IMR-90 (cell line): ENCODE measurements at regions not wholly inside any gene's neighbourhood (a gene's known extent, or its start where the extent isn't known, plus 50 kb on each side); places are given as distances from the start of the nearest gene placed in this dataset.

Experiments
- ATAC-seq: fragments of 200-7000 bp; cut with Tn5 transposase; 2 replicates; pipeline ENCODE4 v1.9.1; 2020; ENCODE audit warnings: low read depth, mild to moderate bottlenecking, moderate library complexity
- BruUV-seq: library from RNA; stranded (reverse); fragments of 400-500 nt; replicated peaks from 2 replicates; lab custom pipeline; 2021; lab: Mats Ljungman, UMichigan
- CTCF ChIA-PET: fragments of 300-600 bp; formaldehyde crosslinking; extraction: SDS; loops from one replicate; lab custom pipeline; 2021; ENCODE audit warnings: antibody characterized with exemption; lab: Yijun Ruan, JAX
- POLR2A ChIA-PET: fragments of 300-600 bp; sonication (Branson Sonifier 250); formaldehyde crosslinking; loops from one replicate; lab custom pipeline; 2022; ENCODE audit warnings: antibody characterized with exemption; ENCODE audit not compliant: unreplicated experiment; lab: Charles Lee
- DNase-seq: peaks from one replicate; pipeline ENCODE4 v3.0.0; 2013
- H2AFZ ChIP-seq: replicated peaks from 2 replicates; pipeline ENCODE3; 2013; ENCODE audit warnings: low read length, mild to moderate bottlenecking; ENCODE audit not compliant: poor library complexity
- H2AK5ac ChIP-seq: 2 replicates; pipeline ENCODE4 v1.6.1; 2013; ENCODE audit warnings: low read depth, low read length, inconsistent platforms
- H2AK9ac ChIP-seq: replicated peaks from 2 replicates; pipeline ENCODE3; 2013; ENCODE audit warnings: mild to moderate bottlenecking, low read depth, low read length, moderate library complexity; ENCODE audit not compliant: poor library complexity
- H2BK120ac ChIP-seq: 2 replicates; pipeline ENCODE4 v1.6.1; 2013; ENCODE audit warnings: low read depth, low read length, inconsistent platforms
- H2BK15ac ChIP-seq: 3 replicates; pipeline ENCODE4 v1.6.1; 2013; ENCODE audit warnings: low read depth, low read length, inconsistent platforms
- H2BK20ac ChIP-seq: 2 replicates; pipeline ENCODE4 v1.6.1; 2013; ENCODE audit warnings: low read depth, mild to moderate bottlenecking, inconsistent platforms, low read length, moderate library complexity
- H2BK5ac ChIP-seq: 2 replicates; pipeline ENCODE4 v1.6.1; 2013; ENCODE audit warnings: mild to moderate bottlenecking, low read depth, low read length, inconsistent platforms; ENCODE audit not compliant: poor library complexity, severe bottlenecking
- H3K14ac ChIP-seq: replicated peaks from 2 replicates; pipeline ENCODE4 v1.6.1; 2013; ENCODE audit warnings: low read depth, low read length, inconsistent platforms
- H3K18ac ChIP-seq: 2 replicates; pipeline ENCODE4 v1.6.1; 2013; ENCODE audit warnings: low read depth, low read length, control low read depth
- H3K23ac ChIP-seq: 2 replicates; pipeline ENCODE4 v1.6.1; 2013; ENCODE audit warnings: low read depth, low read length, inconsistent platforms
- H3K27ac ChIP-seq: 2 replicates; pipeline ENCODE4 v1.5.1; 2013; ENCODE audit warnings: mild to moderate bottlenecking, control low read depth, low read length; ENCODE audit not compliant: insufficient read depth
- H3K27me3 ChIP-seq: 2 replicates; pipeline ENCODE4 v1.6.1; 2013; ENCODE audit warnings: low read length; ENCODE audit not compliant: control insufficient read depth, insufficient read depth
- H3K36me3 ChIP-seq: 2 replicates; pipeline ENCODE4 v1.6.1; 2013; ENCODE audit warnings: low read length, mixed read lengths; ENCODE audit not compliant: control insufficient read depth, insufficient read depth
- H3K4ac ChIP-seq: 2 replicates; pipeline ENCODE4 v1.6.1; 2013; ENCODE audit warnings: low read depth, low read length, inconsistent platforms
- H3K4me1 ChIP-seq: 2 replicates; pipeline ENCODE4 v1.6.1; 2013; ENCODE audit warnings: low read length, mixed read lengths; ENCODE audit not compliant: control insufficient read depth, insufficient read depth
- H3K4me2 ChIP-seq: 2 replicates; pipeline ENCODE4 v1.6.1; 2013; ENCODE audit warnings: low read depth, mild to moderate bottlenecking, control low read depth, low read length, moderate library complexity
- H3K4me3 ChIP-seq: 2 replicates; pipeline ENCODE4 v1.5.1; 2013; ENCODE audit warnings: low read depth, mild to moderate bottlenecking, control low read depth, low read length, moderate library complexity; ENCODE audit not compliant: insufficient read depth
- H3K56ac ChIP-seq: 2 replicates; pipeline ENCODE4 v1.6.1; 2013; ENCODE audit warnings: low read length, inconsistent platforms; ENCODE audit not compliant: insufficient read depth; ENCODE audit errors: extremely low read depth
- H3K79me1 ChIP-seq, 2 experiments: 2 replicates each; pipeline ENCODE4 v1.6.1; 2013; ENCODE audit warnings: low read length in 2 of 2, inconsistent platforms in 1 of 2, low read depth in 1 of 2
- H3K9ac ChIP-seq: 2 replicates; pipeline ENCODE4 v1.6.1; 2013; ENCODE audit warnings: low read depth, low read length, control low read depth
- H3K9me1 ChIP-seq: 2 replicates; pipeline ENCODE4 v1.6.1; 2013; ENCODE audit warnings: low read length, inconsistent platforms; ENCODE audit not compliant: insufficient read depth
- H3K9me3 ChIP-seq: 2 replicates; pipeline ENCODE4 v1.6.1; 2013; ENCODE audit warnings: low read length; ENCODE audit not compliant: control insufficient read depth, insufficient read depth
- H4K20me1 ChIP-seq: 2 replicates; pipeline ENCODE4 v1.6.1; 2013; ENCODE audit warnings: low read length, inconsistent platforms; ENCODE audit not compliant: insufficient read depth
- H4K5ac ChIP-seq: 2 replicates; pipeline ENCODE4 v1.6.1; 2013; ENCODE audit warnings: mild to moderate bottlenecking, low read depth, low read length, control low read depth
- H4K8ac ChIP-seq, 2 experiments: 2 replicates each; pipeline ENCODE4 v1.6.1; 2013; ENCODE audit warnings: low read depth in 2 of 2, low read length in 2 of 2, control low read depth in 1 of 2, inconsistent platforms in 1 of 2
- H4K91ac ChIP-seq: 2 replicates; pipeline ENCODE4 v1.6.1; 2013; ENCODE audit warnings: low read depth, low read length, inconsistent platforms; ENCODE audit not compliant: insufficient read depth
- BHLHE40 ChIP-seq: fragments of 150-350 bp; IDR thresholded peaks from 2 replicates; pipeline ENCODE4 v1.6.1; 2016; ENCODE audit warnings: mild to moderate bottlenecking, low read depth, low read length
- CEBPB ChIP-seq: IDR thresholded peaks from 2 replicates; pipeline ENCODE4 v1.6.1; 2012; ENCODE audit warnings: low read depth, low read length, improper control_type of control experiment
- CHD1 ChIP-seq: IDR thresholded peaks from 2 replicates; pipeline ENCODE4 v1.6.1; 2012; ENCODE audit warnings: low read depth, low read length, improper control_type of control experiment
- CTCF ChIP-seq: conservative IDR thresholded peaks from 2 replicates; pipeline ENCODE4 v1.5.1; 2012; ENCODE audit warnings: mild to moderate bottlenecking, low read depth, low read length, improper control_type of control experiment
- ELK1 ChIP-seq: fragments of 150-350 bp; IDR thresholded peaks from 2 replicates; pipeline ENCODE4 v1.6.1; 2016; ENCODE audit warnings: low read depth, mild to moderate bottlenecking, low read length, moderate library complexity, borderline replicate concordance
- FOS ChIP-seq: fragments of 150-350 bp; IDR thresholded peaks from 2 replicates; pipeline ENCODE4 v1.6.1; 2016; ENCODE audit warnings: low read depth, low read length
- MAFK ChIP-seq: IDR thresholded peaks from 2 replicates; pipeline ENCODE4 v1.6.1; 2012; ENCODE audit warnings: low read depth, low read length, improper control_type of control experiment
- MAZ ChIP-seq: IDR thresholded peaks from 2 replicates; pipeline ENCODE4 v1.6.1; 2012; ENCODE audit warnings: low read depth, mild to moderate bottlenecking, low read length, improper control_type of control experiment, moderate library complexity, borderline replicate concordance
- MXI1 ChIP-seq: IDR thresholded peaks from 2 replicates; pipeline ENCODE4 v1.6.1; 2012; ENCODE audit warnings: low read depth, mild to moderate bottlenecking, low read length, moderate library complexity, borderline replicate concordance
- NFE2L2 ChIP-seq: fragments of 150-350 bp; IDR thresholded peaks from 2 replicates; pipeline ENCODE4 v1.6.1; 2016; ENCODE audit warnings: low read depth, mild to moderate bottlenecking, low read length
- POLR2A ChIP-seq: IDR thresholded peaks from 2 replicates; pipeline ENCODE4 v1.6.1; 2012; ENCODE audit warnings: mild to moderate bottlenecking, low read depth, low read length
- RAD21 ChIP-seq: IDR thresholded peaks from 2 replicates; pipeline ENCODE4 v1.6.1; 2012; ENCODE audit warnings: low read length, improper control_type of control experiment
- RCOR1 ChIP-seq: IDR thresholded peaks from 2 replicates; pipeline ENCODE4 v1.6.1; 2012; ENCODE audit warnings: mild to moderate bottlenecking, low read length, improper control_type of control experiment; ENCODE audit not compliant: insufficient replicate concordance
- RFX5 ChIP-seq: IDR thresholded peaks from 2 replicates; pipeline ENCODE4 v1.8.0; 2012; ENCODE audit warnings: low read depth, mild to moderate bottlenecking, low read length, moderate library complexity
- SMC3 ChIP-seq: fragments of 150-350 bp; IDR thresholded peaks from 2 replicates; pipeline ENCODE4 v1.6.1; 2016; ENCODE audit warnings: low read depth, mild to moderate bottlenecking, antibody characterized with exemption, low read length, moderate library complexity
- USF2 ChIP-seq: fragments of 150-350 bp; IDR thresholded peaks from 2 replicates; pipeline ENCODE4 v1.6.1; 2017; ENCODE audit warnings: mild to moderate bottlenecking, antibody characterized with exemption, low read length, low read depth
- WGBS, 2 experiments: methylation state at CpG; one replicate each; pipeline versions ENCODE4 v1.1.5 to v1.1.7; 2013; ENCODE audit warnings: missing lambda C conversion rate in 2 of 2; ENCODE audit not compliant: insufficient read length in 1 of 2; ENCODE audit errors: extremely low coverage in 2 of 2; 5-methylcytosine and 5-hydroxymethylcytosine counted together
- dilution Hi-C: fragments of 300-500 bp; cut with HindIII; formaldehyde crosslinking; loops from one replicate; pipeline ENCODE4 v1.14.3; 2018; ENCODE audit warnings: low sequenced_read_pairs; ENCODE audit not compliant: unreplicated experiment
- in situ Hi-C: fragments of 300-500 bp; cut with MboI; formaldehyde crosslinking; loops from 3 replicates; pipeline ENCODE4 v1.14.3; 2019; ENCODE audit warnings: low sequenced_read_pairs, inconsistent platforms, mixed read lengths
- intact Hi-C: fragments of 100-400 bp; cut with micrococcal nuclease; formaldehyde crosslinking; loops from 2 replicates; pipeline ENCODE4 v1.10.0; 2022

GRCh38 chr14:89675590-89675989, 258.6 kb upstream of the FOXN3 start:
- Histone ChIP-seq H3K14ac (no peak overlapping the region), H4K91ac (no peak overlapping the region), H2AK5ac (no peak overlapping the region), H2BK5ac (no peak overlapping the region), H3K23ac (no peak overlapping the region), H2BK15ac (no peak overlapping the region), H2BK120ac (no peak overlapping the region), H3K27ac (no peak overlapping the region), H3K79me1 (no peaks in the 10 kb centered on the region), H3K9me3 (no peaks in the 10 kb centered on the region), H3K4ac (no peak overlapping the region), H2AK9ac (no peak overlapping the region), H2AFZ (no peak overlapping the region), H4K5ac (no peak overlapping the region), H3K4me2 (no peak overlapping the region), H3K18ac (no peak overlapping the region), H3K9me1 (no peaks in the 10 kb centered on the region), H4K8ac (no peak overlapping the region), H3K56ac (no peak overlapping the region), H3K4me3 (no peak overlapping the region), H3K27me3 (no peaks in the 10 kb centered on the region), H2BK20ac (no peak overlapping the region), H3K9ac (no peak overlapping the region), H3K4me1 (peaks cover 2% of the 10 kb centered on the region), H4K20me1 (no peaks in the 10 kb centered on the region), H3K36me3 (no peaks in the 10 kb centered on the region)
- ChIA-PET CTCF (no interaction called here), POLR2A (interaction anchor here (0.6 kb wide), 1 partner anchor 247 kb away, joined by 7 read pairs; no protein-coding TSS in a partner anchor)
- no TSS peak for BruUV-seq
- no peak for DNase-seq
- in situ Hi-C loops (no loop called here), dilution Hi-C loops (no loop called here), intact Hi-C loops (no loop called here)
- TF ChIP-seq ELK1 (no peak), MAFK (no peak), MAZ (no peak), POLR2A (no peak), SMC3 (no peak), BHLHE40 (no peak), CTCF (no peak), NFE2L2 (no peak), RCOR1 (no peak), FOS (no peak), USF2 (no peak), CHD1 (no peak), RAD21 (no peak), MXI1 (no peak), RFX5 (no peak), CEBPB (no peak)
- ATAC-seq: no peak
- 80% methylated on average over 1 of the region's 3 CpGs; no CpG with 5 or more reads in 1 of the 2 experiments for WGBS, 2 experiments
